T-helper 1 cell treated with Interleukin-12 subunit alpha and Interleukin-12 subunit beta and Interleukin-4 antibody, amounts not matched to agents 30 μg/mL and 1 μg/mL, for 36 hours (primary cell): ENCODE measurements at regions not wholly inside any gene's neighbourhood (a gene's known extent, or its start where the extent isn't known, plus 50 kb on each side); places are given as distances from the start of the nearest gene placed in this dataset.

Source experiments
- H3K27ac Mint-ChIP-seq: one replicate; pipeline ENCODE4 v1.8.0; 2021; ENCODE audit warnings: mild to moderate bottlenecking, mixed read lengths
- H3K27me3 Mint-ChIP-seq: one replicate; pipeline ENCODE4 v1.8.0; 2021; ENCODE audit warnings: low read depth, mixed read lengths
- H3K36me3 Mint-ChIP-seq: one replicate; pipeline ENCODE4 v1.8.0; 2021; ENCODE audit warnings: low read depth, mixed read lengths
- H3K4me1 Mint-ChIP-seq: one replicate; pipeline ENCODE4 v1.8.0; 2021; ENCODE audit warnings: low read depth, mixed read lengths
- H3K4me3 Mint-ChIP-seq: one replicate; pipeline ENCODE4 v1.8.0; 2021; ENCODE audit warnings: mild to moderate bottlenecking, moderate library complexity, mixed read lengths
- H3K9me3 Mint-ChIP-seq: one replicate; pipeline ENCODE4 v1.8.0; 2021; ENCODE audit warnings: mixed read lengths

DNA sequence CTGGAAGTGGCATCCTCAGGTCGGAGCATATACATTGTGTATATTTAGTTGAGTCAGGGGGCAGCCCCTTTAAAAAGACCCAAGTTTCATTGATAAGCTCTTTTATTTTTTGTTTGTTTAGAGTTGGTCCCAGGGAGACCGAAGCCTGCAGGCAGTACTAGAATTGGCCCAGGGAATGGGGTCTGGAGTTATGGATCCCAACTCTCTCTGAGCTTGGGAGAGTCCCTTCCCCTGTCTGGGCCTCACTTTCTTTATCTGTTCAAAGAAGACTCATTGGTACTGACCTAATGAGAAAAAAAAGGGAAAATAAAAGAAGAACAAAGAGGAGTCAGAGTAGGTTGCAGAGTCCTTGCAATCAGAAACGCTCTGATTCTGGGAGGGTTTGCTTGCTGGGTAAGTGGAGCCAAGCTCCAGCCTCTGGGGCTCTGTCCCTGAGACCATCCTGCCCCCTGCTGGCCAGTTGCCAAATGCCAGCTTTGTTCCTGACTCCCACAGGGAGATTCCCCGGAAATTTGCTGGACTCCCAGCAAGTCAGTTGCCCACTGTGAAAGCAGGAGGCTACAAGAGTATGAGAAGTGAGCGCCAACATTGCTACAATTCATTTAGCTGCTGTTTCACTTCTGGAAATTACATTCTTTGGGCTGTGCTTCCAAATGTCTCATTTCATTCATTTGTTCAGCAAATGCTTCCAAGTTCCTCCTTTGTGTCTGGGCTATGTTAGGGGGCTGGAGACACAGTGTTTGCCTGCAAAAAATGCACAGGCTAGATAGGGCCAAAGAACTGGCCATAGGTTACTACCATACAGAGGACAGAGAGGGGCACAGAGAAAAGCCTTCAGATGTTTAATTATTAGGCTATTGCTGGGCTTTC is 156.2 kb downstream of the MELK start:
- no peaks in the 10 kb centered on the region for H3K27me3 Mint-ChIP-seq
- H3K4me1 Mint-ChIP-seq: peaks cover 2% of the 10 kb centered on the region
- H3K9me3 Mint-ChIP-seq: no peaks in the 10 kb centered on the region
- H3K27ac Mint-ChIP-seq: no peak overlapping the region
- no peaks in the 10 kb centered on the region for H3K36me3 Mint-ChIP-seq
- H3K4me3 Mint-ChIP-seq: no peak overlapping the region

DNA sequence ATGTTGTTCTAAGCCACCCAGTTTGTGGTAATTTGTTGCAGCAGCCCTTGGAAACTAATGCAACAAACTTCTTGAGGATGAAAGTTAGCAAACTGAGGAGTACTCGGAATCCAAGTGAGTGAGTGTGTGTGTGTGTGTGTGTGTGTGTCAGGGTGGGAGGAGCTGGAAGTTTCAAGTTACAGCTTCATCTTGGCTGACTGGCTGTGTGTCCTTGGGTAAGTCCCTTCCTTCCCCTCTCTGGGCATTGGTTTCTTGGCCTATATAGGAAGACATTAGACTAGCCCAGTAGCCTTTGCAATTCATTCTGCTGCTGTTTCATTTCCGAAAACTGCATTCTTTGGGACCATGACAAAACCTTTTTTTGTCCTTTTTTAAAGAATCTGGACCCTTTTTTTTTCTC is 157.2 kb downstream of the MELK start:
- Mint-ChIP-seq H3K36me3 (no peaks in the 10 kb centered on the region), H3K27ac (no peak overlapping the region), H3K4me1 (peaks cover 2% of the 10 kb centered on the region), H3K4me3 (no peak overlapping the region), H3K9me3 (no peaks in the 10 kb centered on the region), H3K27me3 (no peaks in the 10 kb centered on the region)

DNA sequence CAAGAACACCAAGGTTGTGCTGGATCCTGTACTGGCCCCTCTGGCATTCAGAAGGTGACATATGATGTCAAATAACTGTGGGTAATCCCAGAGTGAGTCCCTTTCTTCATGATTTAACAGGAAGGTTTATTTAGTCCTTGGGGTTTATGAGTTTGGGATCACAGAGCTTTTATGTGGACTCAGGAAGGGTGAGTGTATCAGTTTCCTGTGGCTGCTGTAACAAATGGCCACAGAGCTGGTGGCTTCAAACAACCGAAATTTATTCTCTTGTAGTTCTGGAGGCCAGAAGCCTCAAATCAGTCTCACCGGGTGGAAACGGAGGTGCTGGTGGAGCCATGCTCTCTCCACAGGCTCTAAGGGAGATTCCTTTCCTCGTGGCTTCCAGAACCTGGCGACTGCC is 157.7 kb downstream of the MELK start:
- no peak overlapping the region for H3K4me3 Mint-ChIP-seq
- H3K27me3 Mint-ChIP-seq: no peaks in the 10 kb centered on the region
- H3K27ac Mint-ChIP-seq: no peak overlapping the region
- H3K36me3 Mint-ChIP-seq: no peaks in the 10 kb centered on the region
- H3K4me1 Mint-ChIP-seq: peaks cover 2% of the 10 kb centered on the region
- no peaks in the 10 kb centered on the region for H3K9me3 Mint-ChIP-seq

DNA sequence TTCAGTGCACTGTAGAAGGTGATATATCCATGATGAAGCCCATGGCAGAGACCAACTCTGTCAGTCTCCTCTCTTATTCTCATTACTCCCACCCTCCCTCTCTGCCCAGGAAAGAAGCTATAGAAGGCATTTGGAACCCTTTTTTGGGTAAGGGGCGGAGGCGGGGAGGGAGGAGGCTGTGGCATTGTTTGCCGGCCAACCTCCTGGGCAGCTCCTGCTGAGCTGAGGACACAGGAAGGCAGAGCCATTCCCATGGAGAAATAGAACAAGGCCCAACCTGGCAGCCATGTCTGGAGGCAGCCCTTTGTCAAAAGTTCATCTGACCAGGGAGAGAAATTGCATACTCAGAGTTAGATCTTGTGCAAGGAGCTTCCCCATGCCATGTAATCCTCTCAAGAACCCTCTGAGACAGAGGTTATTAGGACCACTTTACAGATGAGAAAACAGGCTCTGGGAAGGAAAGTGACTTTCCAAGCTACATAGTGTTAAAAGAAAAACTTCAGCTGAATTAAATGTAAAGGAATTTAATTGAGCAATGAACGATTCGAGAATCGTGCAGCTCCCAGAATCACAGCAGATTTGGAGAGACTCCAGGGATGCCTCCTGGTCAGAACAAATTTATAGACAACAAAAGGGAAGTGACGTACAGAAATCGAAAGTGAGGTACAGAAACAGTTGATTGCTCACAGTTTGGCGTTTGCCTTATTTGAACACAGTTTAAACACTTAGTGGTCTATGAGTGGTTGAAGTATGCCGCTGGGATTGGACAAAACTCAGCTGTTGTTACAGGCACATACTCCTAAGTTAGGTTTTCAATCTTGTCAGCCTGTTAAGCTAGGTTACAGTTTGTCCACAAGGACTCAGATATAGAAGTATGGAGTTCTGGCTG is 158.6 kb downstream of the MELK start:
- Mint-ChIP-seq H3K4me3 (no peak overlapping the region), H3K4me1 (peaks cover 2% of the 10 kb centered on the region), H3K36me3 (no peaks in the 10 kb centered on the region), H3K9me3 (no peaks in the 10 kb centered on the region), H3K27ac (no peak overlapping the region), H3K27me3 (no peaks in the 10 kb centered on the region)

DNA sequence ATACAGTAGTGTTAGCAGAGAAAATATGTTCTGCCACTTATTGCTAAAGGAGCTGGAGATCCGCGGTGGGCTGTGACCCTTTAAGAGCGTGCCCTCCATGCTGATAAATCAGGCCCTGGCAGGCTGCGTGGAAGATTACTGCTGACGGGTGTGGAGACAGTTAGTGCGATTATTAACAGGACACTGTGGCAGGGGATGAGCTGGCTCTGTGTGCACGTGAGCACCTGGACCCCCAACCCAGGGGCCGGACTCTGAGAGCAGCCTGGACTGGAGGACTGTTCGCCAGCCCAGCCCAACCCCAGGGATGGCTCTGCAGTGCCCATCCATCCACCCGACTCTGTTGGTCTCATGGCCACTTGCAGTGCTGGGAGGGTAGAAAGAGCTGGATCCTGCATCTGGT is 162.0 kb downstream of the MELK start:
- H3K4me3 Mint-ChIP-seq: no peak overlapping the region

DNA sequence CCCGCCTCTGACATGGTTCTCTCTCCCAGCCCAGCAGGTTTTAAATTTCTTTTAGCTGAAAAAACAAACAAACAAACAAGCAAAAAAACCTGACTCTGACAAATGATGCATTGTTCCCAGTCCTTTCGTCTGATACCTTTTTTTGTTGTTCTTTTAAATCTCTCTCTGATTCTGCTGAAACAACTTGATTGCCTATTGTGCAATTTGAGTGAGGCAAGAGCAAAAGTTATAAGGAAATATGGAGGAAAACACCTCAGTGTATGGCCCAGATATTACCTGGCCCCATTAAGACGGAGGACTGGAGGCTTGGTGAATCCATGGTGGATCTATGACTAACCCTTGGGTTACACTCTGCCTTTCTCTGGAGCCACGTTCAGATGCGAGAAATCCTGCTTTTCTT is 164.0 kb downstream of the MELK start:
- H3K9me3 Mint-ChIP-seq: no peaks in the 10 kb centered on the region
- no peaks in the 10 kb centered on the region for H3K36me3 Mint-ChIP-seq

More for the DNA sequence above, 162.0 kb downstream of the MELK start:
- Mint-ChIP-seq H3K27ac (no peak overlapping the region), H3K9me3 (no peaks in the 10 kb centered on the region), H3K27me3 (peaks cover 12% of the 10 kb centered on the region), H3K36me3 (no peaks in the 10 kb centered on the region), H3K4me1 (peaks cover 2% of the 10 kb centered on the region)

DNA sequence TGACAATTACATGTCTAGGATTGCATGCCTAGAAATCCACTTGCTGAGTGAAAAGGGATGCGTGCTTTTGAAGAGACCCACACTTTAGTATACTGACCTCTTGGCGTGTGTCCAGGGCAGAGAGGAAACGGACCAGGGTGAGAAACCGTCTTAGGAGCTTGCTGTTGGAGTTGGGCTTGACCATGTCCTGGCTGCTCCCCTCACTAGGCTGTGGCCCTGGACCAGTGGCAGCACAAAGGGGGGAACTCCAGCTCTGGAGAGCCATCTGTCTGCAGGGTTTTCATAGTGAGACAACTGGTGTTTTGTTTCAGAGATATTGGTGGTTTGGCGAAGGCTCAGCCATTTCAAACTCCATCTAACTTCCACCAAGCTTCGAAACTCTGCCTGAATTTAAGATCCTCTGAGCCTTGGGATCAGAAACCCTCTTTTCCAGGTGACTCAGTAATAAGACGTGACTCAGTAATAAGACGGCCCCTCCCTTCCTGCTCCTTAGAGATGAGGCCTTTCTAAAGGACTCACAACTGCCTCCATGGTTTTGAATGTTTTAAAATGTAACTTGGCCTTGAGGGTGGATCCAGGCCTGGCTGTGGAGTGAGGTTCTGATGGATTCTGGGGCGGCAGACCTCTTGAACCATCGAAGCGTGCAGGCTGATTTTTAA is 165.8 kb downstream of the MELK start:
- Mint-ChIP-seq H3K9me3 (no peaks in the 10 kb centered on the region), H3K4me3 (no peak overlapping the region), H3K27me3 (peaks cover 39% of the 10 kb centered on the region), H3K27ac (no peak overlapping the region), H3K36me3 (no peaks in the 10 kb centered on the region), H3K4me1 (no peaks in the 10 kb centered on the region)

More for the DNA sequence above, 164.0 kb downstream of the MELK start:
- H3K27ac Mint-ChIP-seq: no peak overlapping the region
- no peak overlapping the region for H3K4me3 Mint-ChIP-seq
- H3K27me3 Mint-ChIP-seq: peaks cover 31% of the 10 kb centered on the region
- H3K4me1 Mint-ChIP-seq: no peaks in the 10 kb centered on the region

DNA sequence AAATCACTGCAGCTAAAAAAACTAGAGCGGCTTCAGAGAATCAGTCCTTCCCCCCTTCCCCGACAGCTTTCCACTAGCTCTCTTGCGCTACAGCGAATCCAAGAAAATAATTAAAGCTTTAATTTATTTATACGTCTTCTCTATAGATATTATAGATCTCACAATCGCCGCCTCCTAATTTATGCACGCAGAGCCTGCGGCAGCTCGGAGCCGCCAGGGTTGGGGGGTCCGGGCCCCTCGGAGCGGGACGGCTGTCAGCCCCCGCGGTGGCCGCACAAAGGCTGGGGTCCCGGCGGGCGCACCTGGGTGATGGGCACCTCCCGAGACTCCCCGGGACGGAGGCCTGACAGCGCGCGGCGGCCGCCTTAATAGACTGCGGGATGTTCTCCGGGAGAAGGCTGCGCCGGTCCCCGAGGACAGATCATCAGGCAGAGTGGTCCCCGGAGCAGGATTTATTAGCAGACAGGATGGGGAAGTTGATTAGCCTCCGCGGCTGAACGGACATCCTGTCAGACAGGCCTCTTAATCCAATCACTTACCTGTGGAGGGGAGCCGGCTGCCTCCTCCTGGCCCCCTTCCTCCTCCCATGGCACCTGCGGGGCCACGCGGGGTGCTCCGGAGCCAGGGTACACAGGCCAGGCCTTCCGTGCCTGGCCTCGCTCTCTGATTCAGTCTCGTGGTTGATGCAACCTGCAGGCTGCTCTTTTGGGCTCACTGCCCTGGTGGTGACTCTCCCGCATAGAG is 166.8 kb downstream of the MELK start:
- H3K27me3 Mint-ChIP-seq: peaks cover 39% of the 10 kb centered on the region
- H3K4me3 Mint-ChIP-seq: no peak overlapping the region

DNA sequence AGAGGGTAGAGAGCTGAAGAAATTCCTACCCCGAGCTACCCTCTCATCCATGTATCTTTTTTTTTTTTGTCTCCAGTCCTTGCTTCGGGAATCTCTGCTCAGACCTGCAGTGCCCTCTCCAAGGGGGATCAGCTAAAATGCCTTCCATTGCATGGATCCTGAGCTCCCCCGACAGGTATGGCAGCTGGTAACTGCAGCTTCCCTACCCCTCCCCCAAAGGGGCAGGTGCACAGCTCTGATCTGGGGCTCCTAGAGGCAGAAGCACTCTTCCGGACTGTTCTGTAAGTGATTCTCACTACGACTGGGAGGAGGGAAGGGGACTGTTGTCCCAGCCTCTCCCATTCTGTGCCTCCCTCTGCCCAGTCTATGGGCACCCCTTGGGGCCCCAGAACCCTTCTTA is 169.6 kb downstream of the MELK start:
- Mint-ChIP-seq H3K4me3 (no peak overlapping the region), H3K27ac (no peak overlapping the region), H3K36me3 (no peaks in the 10 kb centered on the region), H3K4me1 (no peaks in the 10 kb centered on the region), H3K27me3 (peaks cover 45% of the 10 kb centered on the region), H3K9me3 (no peaks in the 10 kb centered on the region)

More for the DNA sequence above, 166.8 kb downstream of the MELK start:
- Mint-ChIP-seq H3K36me3 (no peaks in the 10 kb centered on the region), H3K27ac (no peak overlapping the region), H3K9me3 (no peaks in the 10 kb centered on the region), H3K4me1 (no peaks in the 10 kb centered on the region)

DNA sequence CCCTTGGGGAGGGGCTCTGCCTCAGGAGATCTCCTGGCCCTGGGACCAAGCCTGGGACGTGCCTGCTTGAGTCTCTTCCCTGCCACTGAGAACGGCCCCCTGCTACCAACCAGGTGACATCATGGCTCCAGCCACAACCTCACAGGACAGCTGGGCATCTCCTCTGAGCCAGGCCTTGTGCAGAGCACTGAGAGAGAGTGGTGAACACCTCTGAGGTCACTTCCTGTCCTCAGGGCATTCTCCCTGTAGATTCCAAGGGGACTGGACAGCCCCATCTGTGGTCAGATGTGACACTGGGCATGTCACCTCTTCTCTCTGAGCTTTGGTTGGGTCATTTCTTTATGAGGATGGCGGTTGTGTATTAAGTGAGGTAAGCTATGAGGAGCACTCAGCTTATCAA is 172.0 kb downstream of the MELK start:
- H3K36me3 Mint-ChIP-seq: no peaks in the 10 kb centered on the region
- no peak overlapping the region for H3K27ac Mint-ChIP-seq
- peaks cover 38% of the 10 kb centered on the region for H3K27me3 Mint-ChIP-seq
- H3K4me1 Mint-ChIP-seq: no peaks in the 10 kb centered on the region
- H3K9me3 Mint-ChIP-seq: no peaks in the 10 kb centered on the region
- no peak overlapping the region for H3K4me3 Mint-ChIP-seq

DNA sequence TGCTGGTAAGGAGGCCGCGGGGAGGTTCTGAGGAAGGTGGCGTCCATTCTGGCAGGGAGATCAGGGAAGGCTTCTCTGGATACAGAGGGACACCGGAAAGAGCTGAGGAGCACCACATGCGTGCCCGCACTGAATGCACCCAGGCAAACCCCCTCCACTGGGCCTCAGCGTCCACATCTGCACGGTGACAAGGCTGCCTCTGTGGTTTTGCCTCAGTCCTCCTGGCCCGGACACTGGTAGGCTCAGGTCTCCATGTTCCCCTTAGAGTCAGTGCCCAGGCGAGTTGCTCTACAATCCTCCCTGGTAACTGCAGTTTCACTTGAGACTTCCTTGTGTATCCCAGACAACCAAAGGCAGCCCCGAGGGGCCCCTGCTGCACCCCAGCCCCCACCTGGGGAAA is 173.3 kb downstream of the MELK start:
- no peaks in the 10 kb centered on the region for H3K4me1 Mint-ChIP-seq
- no peaks in the 10 kb centered on the region for H3K36me3 Mint-ChIP-seq
- H3K4me3 Mint-ChIP-seq: no peak overlapping the region
- no peak overlapping the region for H3K27ac Mint-ChIP-seq
- peaks cover 30% of the 10 kb centered on the region for H3K27me3 Mint-ChIP-seq
- H3K9me3 Mint-ChIP-seq: no peaks in the 10 kb centered on the region

DNA sequence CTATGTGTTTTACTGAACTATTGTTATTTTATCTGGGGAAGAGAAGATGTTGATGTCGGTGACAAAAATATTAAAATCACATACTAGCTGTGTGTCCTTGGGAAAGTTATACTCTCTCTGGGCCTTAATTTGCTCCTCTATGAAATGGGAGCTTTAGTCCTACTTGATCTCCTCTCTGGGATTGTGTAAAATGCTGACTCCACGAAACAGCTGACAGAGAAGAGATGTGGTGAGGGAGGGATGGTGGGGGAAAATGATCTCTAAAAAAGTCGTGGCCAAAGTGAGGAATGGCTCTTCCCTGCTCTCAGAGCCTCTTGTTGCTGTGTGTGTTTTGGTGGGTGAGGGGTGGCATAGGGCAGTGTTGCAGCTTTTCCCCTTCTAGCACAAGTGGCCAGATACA is 173.7 kb downstream of the MELK start:
- no peak overlapping the region for H3K4me3 Mint-ChIP-seq
- no peaks in the 10 kb centered on the region for H3K36me3 Mint-ChIP-seq
- peaks cover 26% of the 10 kb centered on the region for H3K27me3 Mint-ChIP-seq
- no peaks in the 10 kb centered on the region for H3K4me1 Mint-ChIP-seq
- no peaks in the 10 kb centered on the region for H3K9me3 Mint-ChIP-seq
- H3K27ac Mint-ChIP-seq: no peak overlapping the region

DNA sequence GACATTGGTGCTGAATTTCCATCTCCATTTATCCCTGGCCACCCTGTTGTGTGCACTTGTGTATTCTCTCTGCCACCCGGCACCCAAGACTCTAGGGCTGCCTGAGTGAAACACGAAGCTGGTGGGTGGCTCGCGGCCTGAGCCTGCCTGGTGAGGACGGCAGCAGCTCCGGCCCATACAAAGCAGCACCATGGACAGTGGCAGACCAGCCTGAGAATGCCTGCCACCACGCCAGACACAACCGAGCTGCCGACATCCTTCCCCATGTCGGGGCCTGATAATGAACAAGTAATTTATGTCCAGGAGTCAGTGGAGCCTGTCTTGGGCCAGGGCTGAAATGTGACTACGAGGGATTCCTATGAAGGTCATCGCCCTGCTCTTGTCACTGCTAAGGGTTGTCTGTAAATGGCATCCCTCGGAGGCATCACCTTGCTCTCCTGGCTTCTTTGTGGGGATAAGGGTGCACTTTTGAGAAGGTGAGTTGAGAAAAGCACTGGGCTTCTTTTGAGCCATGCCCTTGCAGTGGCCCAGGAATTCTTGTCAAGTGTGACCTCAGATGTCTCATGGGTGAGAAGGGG is 175.7 kb downstream of the MELK start:
- Mint-ChIP-seq H3K4me3 (no peak overlapping the region), H3K9me3 (no peaks in the 10 kb centered on the region), H3K4me1 (no peaks in the 10 kb centered on the region), H3K36me3 (no peaks in the 10 kb centered on the region), H3K27ac (no peak overlapping the region), H3K27me3 (peaks cover 15% of the 10 kb centered on the region)

DNA sequence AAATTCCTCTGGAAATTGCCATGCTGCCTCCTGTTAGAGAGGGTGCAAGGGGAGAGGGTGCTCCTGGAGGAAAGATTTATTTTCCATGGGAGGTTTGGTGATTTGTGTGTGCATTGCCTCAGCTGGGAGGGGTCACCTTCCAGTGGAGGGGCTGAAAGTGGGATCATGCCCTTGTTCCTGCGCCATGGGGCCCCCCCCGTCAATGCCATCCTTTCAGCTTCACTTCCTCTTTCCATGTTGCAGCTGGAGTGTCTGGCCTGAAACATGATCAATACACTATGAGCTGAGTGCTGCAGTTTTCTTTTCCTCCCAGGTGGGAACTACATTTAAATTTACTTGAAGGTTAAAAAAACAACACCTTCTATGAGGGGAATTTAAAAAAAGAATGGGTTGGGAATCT is 176.8 kb downstream of the MELK start:
- Mint-ChIP-seq H3K36me3 (no peaks in the 10 kb centered on the region), H3K4me3 (no peak overlapping the region), H3K4me1 (no peaks in the 10 kb centered on the region), H3K9me3 (no peaks in the 10 kb centered on the region), H3K27ac (no peak overlapping the region), H3K27me3 (peaks cover 15% of the 10 kb centered on the region)
